Panc1 (cell line): ENCODE measurements at regions not wholly inside any gene's neighbourhood (a gene's known extent, or its start where the extent isn't known, plus 50 kb on each side); places are given as distances from the start of the nearest gene placed in this dataset.

Experiments
- SIN3A ChIP-seq: IDR thresholded peaks from 2 replicates; pipeline ENCODE4 v1.6.1; 2012; ENCODE audit warnings: low read depth, mild to moderate bottlenecking, low read length, moderate library complexity, borderline replicate concordance; ENCODE audit not compliant: insufficient read depth
- TF ChIP-seq, protein P1 (sequence below): fragments of 450-650 bp; IDR thresholded peaks from 2 replicates; pipeline ENCODE4 v1.5.1; 2017; ENCODE audit warnings: mild to moderate bottlenecking
- TF ChIP-seq, protein P2 (sequence below), 2 experiments: IDR thresholded peaks; 2 replicates each; pipeline ENCODE4 v1.6.1; 2011 to 2012; ENCODE audit warnings: low read depth in 2 of 2, control low read depth in 1 of 2, low read length in 1 of 2, mild to moderate bottlenecking in 1 of 2, moderate library complexity in 1 of 2; ENCODE audit not compliant: insufficient read depth in 1 of 2

DNA sequence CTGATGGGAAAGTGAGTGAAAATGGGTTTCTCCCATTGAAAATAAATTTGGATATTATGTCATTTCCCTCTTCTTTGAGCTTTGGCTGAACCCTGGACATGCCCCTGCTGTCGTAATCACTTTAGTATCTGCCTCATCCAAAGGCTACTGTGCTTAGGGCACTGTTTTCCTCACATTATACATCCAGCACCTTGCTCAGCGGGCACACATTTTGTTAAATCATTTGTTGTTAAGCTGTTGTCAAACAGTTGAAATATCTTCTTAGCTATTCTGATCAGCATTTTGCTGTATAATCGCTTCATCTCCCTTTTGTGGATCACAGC, 352.7 kb upstream of the CD180 start:
- TF ChIP-seq, protein P1, sequence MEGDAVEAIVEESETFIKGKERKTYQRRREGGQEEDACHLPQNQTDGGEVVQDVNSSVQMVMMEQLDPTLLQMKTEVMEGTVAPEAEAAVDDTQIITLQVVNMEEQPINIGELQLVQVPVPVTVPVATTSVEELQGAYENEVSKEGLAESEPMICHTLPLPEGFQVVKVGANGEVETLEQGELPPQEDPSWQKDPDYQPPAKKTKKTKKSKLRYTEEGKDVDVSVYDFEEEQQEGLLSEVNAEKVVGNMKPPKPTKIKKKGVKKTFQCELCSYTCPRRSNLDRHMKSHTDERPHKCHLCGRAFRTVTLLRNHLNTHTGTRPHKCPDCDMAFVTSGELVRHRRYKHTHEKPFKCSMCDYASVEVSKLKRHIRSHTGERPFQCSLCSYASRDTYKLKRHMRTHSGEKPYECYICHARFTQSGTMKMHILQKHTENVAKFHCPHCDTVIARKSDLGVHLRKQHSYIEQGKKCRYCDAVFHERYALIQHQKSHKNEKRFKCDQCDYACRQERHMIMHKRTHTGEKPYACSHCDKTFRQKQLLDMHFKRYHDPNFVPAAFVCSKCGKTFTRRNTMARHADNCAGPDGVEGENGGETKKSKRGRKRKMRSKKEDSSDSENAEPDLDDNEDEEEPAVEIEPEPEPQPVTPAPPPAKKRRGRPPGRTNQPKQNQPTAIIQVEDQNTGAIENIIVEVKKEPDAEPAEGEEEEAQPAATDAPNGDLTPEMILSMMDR, result no peak
- no peak for TF ChIP-seq SIN3A
- TF ChIP-seq, protein P2, sequence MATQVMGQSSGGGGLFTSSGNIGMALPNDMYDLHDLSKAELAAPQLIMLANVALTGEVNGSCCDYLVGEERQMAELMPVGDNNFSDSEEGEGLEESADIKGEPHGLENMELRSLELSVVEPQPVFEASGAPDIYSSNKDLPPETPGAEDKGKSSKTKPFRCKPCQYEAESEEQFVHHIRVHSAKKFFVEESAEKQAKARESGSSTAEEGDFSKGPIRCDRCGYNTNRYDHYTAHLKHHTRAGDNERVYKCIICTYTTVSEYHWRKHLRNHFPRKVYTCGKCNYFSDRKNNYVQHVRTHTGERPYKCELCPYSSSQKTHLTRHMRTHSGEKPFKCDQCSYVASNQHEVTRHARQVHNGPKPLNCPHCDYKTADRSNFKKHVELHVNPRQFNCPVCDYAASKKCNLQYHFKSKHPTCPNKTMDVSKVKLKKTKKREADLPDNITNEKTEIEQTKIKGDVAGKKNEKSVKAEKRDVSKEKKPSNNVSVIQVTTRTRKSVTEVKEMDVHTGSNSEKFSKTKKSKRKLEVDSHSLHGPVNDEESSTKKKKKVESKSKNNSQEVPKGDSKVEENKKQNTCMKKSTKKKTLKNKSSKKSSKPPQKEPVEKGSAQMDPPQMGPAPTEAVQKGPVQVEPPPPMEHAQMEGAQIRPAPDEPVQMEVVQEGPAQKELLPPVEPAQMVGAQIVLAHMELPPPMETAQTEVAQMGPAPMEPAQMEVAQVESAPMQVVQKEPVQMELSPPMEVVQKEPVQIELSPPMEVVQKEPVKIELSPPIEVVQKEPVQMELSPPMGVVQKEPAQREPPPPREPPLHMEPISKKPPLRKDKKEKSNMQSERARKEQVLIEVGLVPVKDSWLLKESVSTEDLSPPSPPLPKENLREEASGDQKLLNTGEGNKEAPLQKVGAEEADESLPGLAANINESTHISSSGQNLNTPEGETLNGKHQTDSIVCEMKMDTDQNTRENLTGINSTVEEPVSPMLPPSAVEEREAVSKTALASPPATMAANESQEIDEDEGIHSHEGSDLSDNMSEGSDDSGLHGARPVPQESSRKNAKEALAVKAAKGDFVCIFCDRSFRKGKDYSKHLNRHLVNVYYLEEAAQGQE (IDR thresholded peaks at IDR 0.05; ENCODE audit: insufficient read depth in 1 of 2, low read depth in 2 of 2, low read length in 1 of 2), result no peak
